ENCODE measurements at regions not wholly inside any gene's neighbourhood (a gene's known extent, or its start where the extent isn't known, plus 50 kb on each side); places are given as distances from the start of the nearest gene placed in this dataset.

- TF ChIP-seq, protein P1, sequence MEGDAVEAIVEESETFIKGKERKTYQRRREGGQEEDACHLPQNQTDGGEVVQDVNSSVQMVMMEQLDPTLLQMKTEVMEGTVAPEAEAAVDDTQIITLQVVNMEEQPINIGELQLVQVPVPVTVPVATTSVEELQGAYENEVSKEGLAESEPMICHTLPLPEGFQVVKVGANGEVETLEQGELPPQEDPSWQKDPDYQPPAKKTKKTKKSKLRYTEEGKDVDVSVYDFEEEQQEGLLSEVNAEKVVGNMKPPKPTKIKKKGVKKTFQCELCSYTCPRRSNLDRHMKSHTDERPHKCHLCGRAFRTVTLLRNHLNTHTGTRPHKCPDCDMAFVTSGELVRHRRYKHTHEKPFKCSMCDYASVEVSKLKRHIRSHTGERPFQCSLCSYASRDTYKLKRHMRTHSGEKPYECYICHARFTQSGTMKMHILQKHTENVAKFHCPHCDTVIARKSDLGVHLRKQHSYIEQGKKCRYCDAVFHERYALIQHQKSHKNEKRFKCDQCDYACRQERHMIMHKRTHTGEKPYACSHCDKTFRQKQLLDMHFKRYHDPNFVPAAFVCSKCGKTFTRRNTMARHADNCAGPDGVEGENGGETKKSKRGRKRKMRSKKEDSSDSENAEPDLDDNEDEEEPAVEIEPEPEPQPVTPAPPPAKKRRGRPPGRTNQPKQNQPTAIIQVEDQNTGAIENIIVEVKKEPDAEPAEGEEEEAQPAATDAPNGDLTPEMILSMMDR (IDR thresholded peaks at IDR 0.05; ENCODE audit: low read depth, low read length) = no peak
- TF ChIP-seq POLR2A (IDR thresholded peaks at IDR 0.05; ENCODE audit: extremely low read depth, insufficient read length) = no peak
Observed at GRCh38 chr3:24765399-24765798, 270.7 kb upstream of the THRB start.

Measured in NB4 (cell line).